VCaP (cell line): ENCODE measurements at regions not wholly inside any gene's neighbourhood (a gene's known extent, or its start where the extent isn't known, plus 50 kb on each side); places are given as distances from the start of the nearest gene placed in this dataset.

Experiments
- H3K27ac ChIP-seq: fragments of 450-650 bp; 2 replicates; pipeline ENCODE4 v1.5.1; 2017
- CTCF ChIP-seq: fragments of 450-650 bp; conservative IDR thresholded peaks from 2 replicates; pipeline ENCODE4 v1.5.1; 2017; ENCODE audit warnings: mild to moderate bottlenecking, moderate library complexity

DNA sequence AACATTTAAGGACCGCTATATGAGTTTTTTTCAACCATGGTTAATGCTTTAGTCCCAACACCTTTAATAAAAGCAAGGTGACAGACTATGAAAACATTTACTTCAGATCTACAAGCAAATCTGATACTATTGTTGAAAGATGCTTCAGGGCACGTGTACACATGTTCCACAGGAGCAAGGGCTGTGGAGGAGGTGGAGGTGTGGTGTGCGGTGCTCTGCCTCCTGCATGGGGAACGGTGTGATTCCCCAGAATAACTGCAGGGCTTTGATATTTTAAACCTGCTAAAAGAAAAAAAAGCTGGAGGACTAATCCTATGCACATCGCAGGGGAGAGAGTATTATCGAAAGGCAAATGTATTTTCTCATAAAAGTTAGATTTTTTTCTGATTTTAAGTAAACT, 188.1 kb upstream of the CEP162 start:
- no peak for TF ChIP-seq CTCF

GRCh38 chr6:84415068-84415467, 187.6 kb upstream of the CEP162 start:
- no peak for TF ChIP-seq CTCF
- no peak overlapping the region for H3K27ac ChIP-seq

More for the DNA sequence above, 188.1 kb upstream of the CEP162 start:
- no peak overlapping the region for H3K27ac ChIP-seq

DNA sequence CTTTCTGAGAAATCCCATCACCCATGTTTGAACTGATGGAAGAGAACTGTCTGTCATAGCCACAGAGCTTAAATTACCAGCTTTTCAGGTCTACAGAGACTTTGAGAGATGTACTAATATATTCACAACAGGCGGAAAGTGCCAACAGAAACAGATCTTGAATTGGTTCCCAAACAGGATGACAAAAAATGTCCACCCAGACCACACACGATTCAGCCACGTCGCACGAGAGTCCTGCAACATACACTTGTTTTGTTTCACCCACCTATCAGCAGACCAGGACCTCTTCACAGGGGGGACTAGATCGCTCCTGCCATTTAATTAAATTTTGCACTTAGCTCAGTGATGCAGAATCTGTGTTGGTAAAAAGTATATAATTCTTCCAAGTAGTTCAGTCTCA, 187.1 kb upstream of the CEP162 start:
- H3K27ac ChIP-seq = no peak overlapping the region
- TF ChIP-seq CTCF = no peak

- H3K27ac ChIP-seq = no peak overlapping the region
- TF ChIP-seq CTCF = no peak
These were observed 183.7 kb upstream of the CEP162 start for GRCh38 chr6:84411060-84411629.

DNA sequence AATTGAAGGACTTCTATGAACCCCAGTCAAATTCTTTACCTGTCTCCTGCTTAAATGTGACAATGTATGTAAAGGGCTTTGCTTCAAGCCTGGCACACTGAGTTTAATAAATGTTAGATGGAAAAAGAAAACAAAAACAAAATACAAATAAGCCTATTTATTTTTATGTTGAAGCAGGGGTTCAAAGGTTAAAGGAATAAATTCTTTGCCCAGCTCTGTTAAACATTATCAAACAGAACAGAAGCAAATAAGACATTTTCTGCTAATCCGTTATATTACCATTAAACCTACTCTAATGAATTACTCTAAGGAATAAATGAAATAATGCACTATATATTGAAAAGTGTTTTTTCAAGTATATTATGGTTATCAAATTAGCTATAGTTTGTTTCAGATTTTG, 182.5 kb upstream of the CEP162 start:
- H3K27ac ChIP-seq = no peak overlapping the region
- TF ChIP-seq CTCF = no peak

GRCh38 chr6:84408028-84408427, 180.6 kb upstream of the CEP162 start:
- no peak for TF ChIP-seq CTCF
- no peak overlapping the region for H3K27ac ChIP-seq

- no peak overlapping the region for H3K27ac ChIP-seq
- TF ChIP-seq CTCF = no peak
These were observed 176.1 kb upstream of the CEP162 start for GRCh38 chr6:84403545-84403944.
